Neural progenitor cell (in vitro differentiated cells): ENCODE measurements at regions not wholly inside any gene's neighbourhood (a gene's known extent, or its start where the extent isn't known, plus 50 kb on each side); places are given as distances from the start of the nearest gene placed in this dataset.

ENCODE experiments used
- EZH2 ChIP-seq: fragments of 200-600 bp; sonication (generic); IDR thresholded peaks from 2 replicates; pipeline ENCODE4 v1.6.1; 2017; ENCODE audit warnings: antibody characterized with exemption, mild to moderate bottlenecking, moderate library complexity
- TF ChIP-seq, protein P1 (sequence below): fragments of 200-600 bp; sonication (generic); IDR thresholded peaks from 2 replicates; pipeline ENCODE4 v1.5.1; 2017; ENCODE audit warnings: antibody characterized with exemption, mild to moderate bottlenecking

DNA sequence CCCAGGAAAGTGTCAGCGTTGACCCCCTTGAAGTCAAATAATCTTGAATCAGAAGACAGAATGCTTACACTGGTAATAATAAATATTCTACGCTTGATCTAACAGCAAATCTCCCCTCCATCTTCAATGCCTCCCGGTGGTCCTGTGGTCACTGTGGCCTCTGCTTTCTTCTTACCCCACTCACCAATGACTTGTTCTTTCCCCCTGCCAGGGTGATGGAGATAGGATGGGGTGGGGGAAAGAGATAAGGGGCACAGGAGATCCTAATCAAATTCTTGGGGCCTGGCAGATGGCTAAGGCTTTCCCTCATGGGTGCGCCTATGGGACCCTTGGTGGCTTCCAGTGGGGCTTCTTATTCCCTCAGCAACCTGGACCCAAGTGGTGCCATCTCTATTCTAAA lies 152.6 kb upstream of the EGFLAM start:
- TF ChIP-seq, protein P1, sequence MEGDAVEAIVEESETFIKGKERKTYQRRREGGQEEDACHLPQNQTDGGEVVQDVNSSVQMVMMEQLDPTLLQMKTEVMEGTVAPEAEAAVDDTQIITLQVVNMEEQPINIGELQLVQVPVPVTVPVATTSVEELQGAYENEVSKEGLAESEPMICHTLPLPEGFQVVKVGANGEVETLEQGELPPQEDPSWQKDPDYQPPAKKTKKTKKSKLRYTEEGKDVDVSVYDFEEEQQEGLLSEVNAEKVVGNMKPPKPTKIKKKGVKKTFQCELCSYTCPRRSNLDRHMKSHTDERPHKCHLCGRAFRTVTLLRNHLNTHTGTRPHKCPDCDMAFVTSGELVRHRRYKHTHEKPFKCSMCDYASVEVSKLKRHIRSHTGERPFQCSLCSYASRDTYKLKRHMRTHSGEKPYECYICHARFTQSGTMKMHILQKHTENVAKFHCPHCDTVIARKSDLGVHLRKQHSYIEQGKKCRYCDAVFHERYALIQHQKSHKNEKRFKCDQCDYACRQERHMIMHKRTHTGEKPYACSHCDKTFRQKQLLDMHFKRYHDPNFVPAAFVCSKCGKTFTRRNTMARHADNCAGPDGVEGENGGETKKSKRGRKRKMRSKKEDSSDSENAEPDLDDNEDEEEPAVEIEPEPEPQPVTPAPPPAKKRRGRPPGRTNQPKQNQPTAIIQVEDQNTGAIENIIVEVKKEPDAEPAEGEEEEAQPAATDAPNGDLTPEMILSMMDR: no peak
- TF ChIP-seq EZH2: no peak
